Esophagus squamous epithelium (tissue), 4 donors: ENCODE measurements at regions not wholly inside any gene's neighbourhood (a gene's known extent, or its start where the extent isn't known, plus 50 kb on each side); places are given as distances from the start of the nearest gene placed in this dataset.

ENCODE experiments used
- POLR2A ChIP-seq, 4 donors: fragments of 450-650 bp; IDR thresholded peaks; one replicate each; pipeline ENCODE4 v1.6.1; 2017; ENCODE audit warnings: antibody characterized with exemption in 4 of 4, mild to moderate bottlenecking in 4 of 4, moderate library complexity in 3 of 4
- TF ChIP-seq, protein P1 (sequence below), 6 experiments: fragments of 450-650 bp in 4 of 6; fragments of 200-600 bp in 2 of 6; sonication (generic) in 2 of 6; IDR thresholded peaks; one replicate each; pipeline ENCODE4 v1.5.1; 2016 to 2019; ENCODE audit warnings: antibody characterized with exemption in 6 of 6, mild to moderate bottlenecking in 4 of 6, moderate library complexity in 4 of 6

DNA sequence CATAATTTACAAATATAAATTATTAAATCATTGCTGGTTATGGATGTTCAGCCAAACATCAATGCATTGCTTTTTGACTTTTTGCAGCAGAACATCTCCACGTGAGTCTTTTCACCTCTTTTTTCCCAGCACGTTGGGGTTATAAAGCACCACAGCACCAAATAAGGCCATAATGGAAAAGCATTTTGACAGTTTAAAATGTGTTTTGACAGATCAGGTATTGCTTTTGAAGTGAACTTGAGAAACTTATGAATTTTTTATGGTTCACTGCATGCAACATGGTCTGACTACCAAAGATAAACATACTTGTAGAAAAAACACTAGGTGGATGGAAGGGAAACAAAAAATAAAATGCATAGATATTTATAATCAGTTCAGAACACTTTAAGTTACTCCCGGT, 622.4 kb downstream of the HTR1B start:
- TF ChIP-seq, protein P1, sequence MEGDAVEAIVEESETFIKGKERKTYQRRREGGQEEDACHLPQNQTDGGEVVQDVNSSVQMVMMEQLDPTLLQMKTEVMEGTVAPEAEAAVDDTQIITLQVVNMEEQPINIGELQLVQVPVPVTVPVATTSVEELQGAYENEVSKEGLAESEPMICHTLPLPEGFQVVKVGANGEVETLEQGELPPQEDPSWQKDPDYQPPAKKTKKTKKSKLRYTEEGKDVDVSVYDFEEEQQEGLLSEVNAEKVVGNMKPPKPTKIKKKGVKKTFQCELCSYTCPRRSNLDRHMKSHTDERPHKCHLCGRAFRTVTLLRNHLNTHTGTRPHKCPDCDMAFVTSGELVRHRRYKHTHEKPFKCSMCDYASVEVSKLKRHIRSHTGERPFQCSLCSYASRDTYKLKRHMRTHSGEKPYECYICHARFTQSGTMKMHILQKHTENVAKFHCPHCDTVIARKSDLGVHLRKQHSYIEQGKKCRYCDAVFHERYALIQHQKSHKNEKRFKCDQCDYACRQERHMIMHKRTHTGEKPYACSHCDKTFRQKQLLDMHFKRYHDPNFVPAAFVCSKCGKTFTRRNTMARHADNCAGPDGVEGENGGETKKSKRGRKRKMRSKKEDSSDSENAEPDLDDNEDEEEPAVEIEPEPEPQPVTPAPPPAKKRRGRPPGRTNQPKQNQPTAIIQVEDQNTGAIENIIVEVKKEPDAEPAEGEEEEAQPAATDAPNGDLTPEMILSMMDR (IDR thresholded peaks at IDR 0.05) = no peak
- TF ChIP-seq POLR2A (IDR thresholded peaks at IDR 0.05) = no peak
